Keratinocyte (primary cell): ENCODE measurements at regions not wholly inside any gene's neighbourhood (a gene's known extent, or its start where the extent isn't known, plus 50 kb on each side); places are given as distances from the start of the nearest gene placed in this dataset.
"Not testable (repeated sequence)": the region's sequence is repeated elsewhere in the genome, so short reads cannot be mapped to it uniquely, and the experiment has no call there.

Experiments
- EZH2 ChIP-seq: IDR thresholded peaks from one replicate; pipeline ENCODE4 v1.6.1; 2012; ENCODE audit warnings: inconsistent platforms, mild to moderate bottlenecking, low read length, moderate library complexity
- TF ChIP-seq, protein P1 (sequence below), 3 experiments: IDR thresholded peaks in 1 of 3; conservative IDR thresholded peaks in 1 of 3; optimal IDR thresholded peaks in 1 of 3; 2 replicates in 2 of 3; 3 replicates in 1 of 3; pipeline versions ENCODE3 to v1.5.1; 2011; ENCODE audit warnings: low read length in 3 of 3, mild to moderate bottlenecking in 3 of 3, moderate library complexity in 2 of 3, control low read depth in 1 of 3, inconsistent platforms in 1 of 3; ENCODE audit not compliant: insufficient read depth in 2 of 3; ENCODE audit errors: extremely low read depth in 1 of 3

DNA sequence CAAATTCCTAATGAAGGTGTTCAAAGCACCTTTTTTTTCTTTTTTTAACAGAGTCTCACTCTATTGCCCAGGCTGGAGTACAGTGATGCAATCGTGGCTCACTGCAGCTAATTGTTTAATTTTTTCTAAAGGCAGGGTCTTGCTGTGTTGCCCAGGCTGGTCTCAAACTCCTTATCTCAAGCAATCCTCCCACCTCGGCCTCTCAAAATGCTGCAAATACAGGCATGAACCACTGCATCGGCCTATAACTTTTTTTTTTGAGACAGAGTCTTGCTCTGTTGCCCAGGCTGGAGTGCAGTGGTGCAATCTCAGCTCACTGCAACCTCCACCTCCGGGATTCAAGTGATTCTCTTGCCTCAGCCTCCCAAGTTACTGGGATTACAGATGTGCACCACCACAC is 113.9 kb upstream of the CXADR start:
- TF ChIP-seq, protein P1, sequence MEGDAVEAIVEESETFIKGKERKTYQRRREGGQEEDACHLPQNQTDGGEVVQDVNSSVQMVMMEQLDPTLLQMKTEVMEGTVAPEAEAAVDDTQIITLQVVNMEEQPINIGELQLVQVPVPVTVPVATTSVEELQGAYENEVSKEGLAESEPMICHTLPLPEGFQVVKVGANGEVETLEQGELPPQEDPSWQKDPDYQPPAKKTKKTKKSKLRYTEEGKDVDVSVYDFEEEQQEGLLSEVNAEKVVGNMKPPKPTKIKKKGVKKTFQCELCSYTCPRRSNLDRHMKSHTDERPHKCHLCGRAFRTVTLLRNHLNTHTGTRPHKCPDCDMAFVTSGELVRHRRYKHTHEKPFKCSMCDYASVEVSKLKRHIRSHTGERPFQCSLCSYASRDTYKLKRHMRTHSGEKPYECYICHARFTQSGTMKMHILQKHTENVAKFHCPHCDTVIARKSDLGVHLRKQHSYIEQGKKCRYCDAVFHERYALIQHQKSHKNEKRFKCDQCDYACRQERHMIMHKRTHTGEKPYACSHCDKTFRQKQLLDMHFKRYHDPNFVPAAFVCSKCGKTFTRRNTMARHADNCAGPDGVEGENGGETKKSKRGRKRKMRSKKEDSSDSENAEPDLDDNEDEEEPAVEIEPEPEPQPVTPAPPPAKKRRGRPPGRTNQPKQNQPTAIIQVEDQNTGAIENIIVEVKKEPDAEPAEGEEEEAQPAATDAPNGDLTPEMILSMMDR (optimal IDR thresholded peaks at IDR 0.05 in 1 of 3, IDR thresholded peaks at IDR 0.05 in 1 of 3, conservative IDR thresholded peaks at IDR 0.05 in 1 of 3; ENCODE audit: extremely low read depth in 1 of 3, insufficient read depth in 2 of 3, low read length in 3 of 3): not testable (repeated sequence)
- not testable (repeated sequence) for TF ChIP-seq EZH2
